ENCODE measurements at regions not wholly inside any gene's neighbourhood (a gene's known extent, or its start where the extent isn't known, plus 50 kb on each side); places are given as distances from the start of the nearest gene placed in this dataset.

DNA sequence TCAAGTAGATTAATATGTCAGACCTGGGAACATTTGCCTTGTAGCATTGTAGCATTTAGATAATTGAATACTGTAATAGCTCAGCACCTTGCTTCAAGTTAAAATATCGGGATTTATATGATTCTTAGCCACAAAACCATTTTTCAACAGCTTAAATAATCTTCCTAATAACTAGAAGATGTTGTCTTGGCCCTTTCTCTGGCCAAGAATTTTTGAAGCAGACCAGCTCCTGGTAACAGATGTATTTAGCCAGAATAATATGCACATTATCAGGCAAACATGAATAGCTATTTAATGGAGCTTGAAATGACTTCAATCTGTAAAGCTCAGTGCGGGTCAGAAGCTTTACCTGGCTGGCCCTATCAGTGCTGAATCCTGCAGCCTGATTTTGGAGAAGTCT lies 913.1 kb downstream of the AACS start:
- TF ChIP-seq, protein P1, sequence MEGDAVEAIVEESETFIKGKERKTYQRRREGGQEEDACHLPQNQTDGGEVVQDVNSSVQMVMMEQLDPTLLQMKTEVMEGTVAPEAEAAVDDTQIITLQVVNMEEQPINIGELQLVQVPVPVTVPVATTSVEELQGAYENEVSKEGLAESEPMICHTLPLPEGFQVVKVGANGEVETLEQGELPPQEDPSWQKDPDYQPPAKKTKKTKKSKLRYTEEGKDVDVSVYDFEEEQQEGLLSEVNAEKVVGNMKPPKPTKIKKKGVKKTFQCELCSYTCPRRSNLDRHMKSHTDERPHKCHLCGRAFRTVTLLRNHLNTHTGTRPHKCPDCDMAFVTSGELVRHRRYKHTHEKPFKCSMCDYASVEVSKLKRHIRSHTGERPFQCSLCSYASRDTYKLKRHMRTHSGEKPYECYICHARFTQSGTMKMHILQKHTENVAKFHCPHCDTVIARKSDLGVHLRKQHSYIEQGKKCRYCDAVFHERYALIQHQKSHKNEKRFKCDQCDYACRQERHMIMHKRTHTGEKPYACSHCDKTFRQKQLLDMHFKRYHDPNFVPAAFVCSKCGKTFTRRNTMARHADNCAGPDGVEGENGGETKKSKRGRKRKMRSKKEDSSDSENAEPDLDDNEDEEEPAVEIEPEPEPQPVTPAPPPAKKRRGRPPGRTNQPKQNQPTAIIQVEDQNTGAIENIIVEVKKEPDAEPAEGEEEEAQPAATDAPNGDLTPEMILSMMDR (conservative IDR thresholded peaks at IDR 0.05 in 1 of 2, IDR thresholded peaks at IDR 0.05 in 1 of 2; ENCODE audit: extremely low read depth in 1 of 2, insufficient read depth in 1 of 2, low read depth in 1 of 2, low read length in 2 of 2), result no peak
- TF ChIP-seq EZH2 (IDR thresholded peaks at IDR 0.05; ENCODE audit: borderline replicate concordance, low read length), result no peak

Data from mammary epithelial cell (primary cell).